Skeletal muscle satellite cell (primary cell): ENCODE measurements at regions not wholly inside any gene's neighbourhood (a gene's known extent, or its start where the extent isn't known, plus 50 kb on each side); places are given as distances from the start of the nearest gene placed in this dataset.
A peak's percentile ranks its signal among the peaks of the same experiment; 100 is the strongest.

Source experiments
- H3K27me3 ChIP-seq: 2 replicates; pipeline ENCODE4 v1.7.0; 2013; ENCODE audit warnings: low read length; ENCODE audit not compliant: control insufficient read depth, insufficient read depth
- H3K36me3 ChIP-seq: 2 replicates; pipeline ENCODE4 v1.7.0; 2013; ENCODE audit warnings: mild to moderate bottlenecking, control low read depth, low read length; ENCODE audit not compliant: insufficient read depth
- H3K4me1 ChIP-seq: 2 replicates; pipeline ENCODE4 v1.7.0; 2013; ENCODE audit warnings: low read length; ENCODE audit not compliant: control insufficient read depth, insufficient read depth
- H3K4me2 ChIP-seq: 2 replicates; pipeline ENCODE4 v1.7.0; 2013; ENCODE audit warnings: mild to moderate bottlenecking, low read length
- H3K4me3 ChIP-seq: 2 replicates; pipeline ENCODE4 v1.7.0; 2013; ENCODE audit warnings: low read length
- H3K9ac ChIP-seq: 2 replicates; pipeline ENCODE4 v1.7.0; 2013; ENCODE audit warnings: mild to moderate bottlenecking, low read depth, low read length, moderate library complexity
- H3K9me3 ChIP-seq: replicated peaks from 2 replicates; pipeline ENCODE4 v1.7.0; 2013; ENCODE audit warnings: mild to moderate bottlenecking, control low read depth, low read length

DNA sequence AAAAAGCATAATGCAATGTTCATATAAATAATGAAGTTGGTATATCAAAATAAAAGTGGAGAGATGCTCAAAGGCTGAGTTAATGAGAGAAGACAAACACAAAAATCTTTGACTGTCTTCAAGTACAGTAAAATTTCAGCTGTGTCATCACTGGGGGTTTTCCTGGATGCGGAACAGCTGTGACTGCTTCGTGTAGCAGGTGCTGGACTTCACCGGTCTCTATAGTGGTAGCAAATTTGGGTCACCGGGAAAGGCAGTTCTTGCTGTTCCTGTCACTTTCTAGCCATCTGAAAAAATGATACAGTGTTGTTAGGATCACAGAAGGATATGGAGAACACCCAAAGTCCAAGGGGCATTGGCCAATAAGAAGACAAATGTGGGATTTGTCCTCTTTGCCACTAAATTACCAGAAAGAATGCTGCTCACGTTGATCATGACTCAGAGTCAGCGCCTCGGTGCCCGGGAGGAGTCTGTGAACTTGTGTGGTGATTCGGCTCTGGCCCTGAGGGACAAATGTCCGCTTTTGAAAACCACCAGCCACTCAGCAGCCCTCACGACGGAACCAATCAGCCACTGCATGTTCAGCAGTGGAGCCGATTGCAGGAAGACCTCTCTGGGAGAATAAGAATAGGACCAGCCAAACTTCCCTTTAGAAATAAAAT lies 230.1 kb upstream of the FAT1 start:
- no peak overlapping the region for H3K9ac ChIP-seq
- H3K36me3 ChIP-seq = no peaks in the 10 kb centered on the region
- H3K9me3 ChIP-seq = no peaks in the 10 kb centered on the region
- no peaks in the 10 kb centered on the region for H3K27me3 ChIP-seq
- peaks cover 17% of the 10 kb centered on the region for H3K4me1 ChIP-seq
- peak overlapping the region; percentile 19 for H3K4me2 ChIP-seq
- H3K4me3 ChIP-seq = no peak overlapping the region

DNA sequence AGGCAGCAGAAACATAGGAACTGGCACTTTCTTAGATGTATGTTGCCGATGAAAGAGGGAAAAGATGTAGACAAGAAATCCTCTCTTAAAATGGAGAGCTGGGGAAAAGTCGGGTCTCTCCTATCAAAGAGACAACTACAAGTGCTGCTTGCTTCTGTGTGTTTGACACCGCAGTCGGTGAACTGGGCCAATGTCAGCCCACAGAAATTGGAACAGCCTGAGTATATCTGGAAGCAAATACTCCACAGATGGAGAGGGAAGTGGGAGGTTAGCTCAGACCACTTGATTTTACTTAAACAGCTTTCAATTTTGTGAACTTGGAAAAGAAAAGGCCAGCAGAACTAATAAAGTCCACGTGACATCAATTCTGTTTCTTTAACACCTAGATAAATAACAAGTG lies 230.9 kb upstream of the FAT1 start:
- Histone ChIP-seq H3K36me3 (no peaks in the 10 kb centered on the region), H3K4me1 (peaks cover 9% of the 10 kb centered on the region), H3K4me3 (no peak overlapping the region), H3K9ac (no peak overlapping the region), H3K27me3 (no peaks in the 10 kb centered on the region), H3K4me2 (no peak overlapping the region), H3K9me3 (no peaks in the 10 kb centered on the region)

DNA sequence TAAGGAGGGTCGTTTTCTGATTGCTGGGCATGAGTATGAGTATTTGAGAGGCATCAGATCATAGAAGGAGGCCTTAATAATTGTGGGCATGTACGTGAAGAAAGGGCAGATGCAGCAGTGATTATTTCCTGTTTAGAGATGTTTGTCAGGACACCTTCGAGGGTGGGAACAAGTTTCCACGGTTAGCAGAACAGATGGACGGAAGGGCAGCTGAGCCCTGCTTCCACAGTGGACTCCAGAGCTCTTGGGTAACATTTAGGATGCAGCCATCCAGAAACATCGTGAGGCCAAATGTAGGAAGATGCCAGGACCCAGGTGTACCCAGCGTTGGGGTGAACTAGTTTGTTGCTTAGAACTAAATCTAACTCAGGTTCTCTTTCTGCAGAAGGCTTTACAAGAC lies 231.3 kb upstream of the FAT1 start:
- Histone ChIP-seq H3K4me3 (no peak overlapping the region), H3K9ac (no peak overlapping the region), H3K4me1 (peaks cover 9% of the 10 kb centered on the region), H3K4me2 (no peak overlapping the region), H3K9me3 (no peaks in the 10 kb centered on the region), H3K27me3 (no peaks in the 10 kb centered on the region), H3K36me3 (no peaks in the 10 kb centered on the region)

DNA sequence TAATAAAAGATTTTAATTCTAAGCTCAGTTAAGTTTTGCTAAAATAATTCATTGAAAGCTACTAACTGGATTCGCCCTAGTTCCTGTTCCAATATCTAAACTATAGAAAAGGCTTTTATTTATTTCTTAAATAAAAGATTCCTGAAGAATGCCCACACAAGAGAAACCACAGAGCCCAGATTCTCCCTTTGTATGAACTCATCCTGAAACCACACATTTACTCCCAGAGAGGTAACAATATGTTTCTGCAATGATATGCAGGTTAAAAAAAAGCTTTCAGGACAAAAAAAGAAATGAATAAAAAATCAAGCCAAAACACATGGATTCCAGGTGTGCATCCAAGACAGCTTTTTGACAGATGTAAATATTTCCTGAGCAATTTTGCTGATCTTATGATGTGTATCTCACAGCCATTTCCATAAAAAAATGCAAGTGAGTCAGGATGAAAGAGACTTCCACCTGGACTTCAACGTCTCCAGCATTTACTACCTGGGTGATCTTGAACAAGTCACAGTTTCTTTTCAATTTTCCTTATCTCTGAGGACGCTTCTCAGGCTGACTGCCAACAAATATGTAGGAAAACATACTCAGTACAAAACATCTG lies 234.4 kb upstream of the FAT1 start:
- no peaks in the 10 kb centered on the region for H3K36me3 ChIP-seq
- no peak overlapping the region for H3K4me3 ChIP-seq
- H3K9ac ChIP-seq = no peak overlapping the region
- no peak overlapping the region for H3K4me2 ChIP-seq
- peaks cover 9% of the 10 kb centered on the region for H3K4me1 ChIP-seq
- no peaks in the 10 kb centered on the region for H3K9me3 ChIP-seq
- no peaks in the 10 kb centered on the region for H3K27me3 ChIP-seq

DNA sequence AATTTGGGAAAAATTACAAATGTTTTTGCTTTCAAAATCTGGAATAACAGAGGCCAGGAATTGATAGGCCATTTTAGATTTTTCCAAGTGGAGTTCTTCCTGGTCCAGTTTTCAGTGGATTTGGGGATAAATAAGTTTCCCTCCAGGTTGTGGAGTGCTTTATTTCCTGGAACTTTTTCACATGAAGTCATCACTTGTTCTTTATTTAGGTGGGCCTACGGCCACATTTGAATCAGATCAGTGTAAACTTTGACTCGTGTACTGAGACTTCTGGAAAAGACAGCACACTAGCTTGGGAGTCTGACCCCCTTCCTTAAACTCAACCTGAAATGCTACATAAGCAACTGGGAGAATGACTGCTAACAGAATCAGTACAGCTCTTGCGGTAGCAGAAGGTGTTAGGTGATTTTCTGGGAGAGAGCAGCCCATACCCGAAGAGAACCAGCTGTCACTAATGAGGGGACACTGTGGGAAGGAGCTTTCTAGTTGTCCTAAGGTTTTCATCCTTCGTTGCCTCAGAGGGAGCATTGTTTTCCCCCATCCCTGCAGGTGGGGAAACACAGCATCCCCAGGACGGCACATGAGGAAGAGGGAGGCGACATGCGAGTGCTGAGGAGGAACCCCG lies 235.2 kb upstream of the FAT1 start:
- Histone ChIP-seq H3K9ac (no peak overlapping the region), H3K4me3 (no peak overlapping the region), H3K4me2 (no peak overlapping the region), H3K36me3 (no peaks in the 10 kb centered on the region), H3K9me3 (no peaks in the 10 kb centered on the region), H3K27me3 (no peaks in the 10 kb centered on the region), H3K4me1 (peaks cover 2% of the 10 kb centered on the region)

DNA sequence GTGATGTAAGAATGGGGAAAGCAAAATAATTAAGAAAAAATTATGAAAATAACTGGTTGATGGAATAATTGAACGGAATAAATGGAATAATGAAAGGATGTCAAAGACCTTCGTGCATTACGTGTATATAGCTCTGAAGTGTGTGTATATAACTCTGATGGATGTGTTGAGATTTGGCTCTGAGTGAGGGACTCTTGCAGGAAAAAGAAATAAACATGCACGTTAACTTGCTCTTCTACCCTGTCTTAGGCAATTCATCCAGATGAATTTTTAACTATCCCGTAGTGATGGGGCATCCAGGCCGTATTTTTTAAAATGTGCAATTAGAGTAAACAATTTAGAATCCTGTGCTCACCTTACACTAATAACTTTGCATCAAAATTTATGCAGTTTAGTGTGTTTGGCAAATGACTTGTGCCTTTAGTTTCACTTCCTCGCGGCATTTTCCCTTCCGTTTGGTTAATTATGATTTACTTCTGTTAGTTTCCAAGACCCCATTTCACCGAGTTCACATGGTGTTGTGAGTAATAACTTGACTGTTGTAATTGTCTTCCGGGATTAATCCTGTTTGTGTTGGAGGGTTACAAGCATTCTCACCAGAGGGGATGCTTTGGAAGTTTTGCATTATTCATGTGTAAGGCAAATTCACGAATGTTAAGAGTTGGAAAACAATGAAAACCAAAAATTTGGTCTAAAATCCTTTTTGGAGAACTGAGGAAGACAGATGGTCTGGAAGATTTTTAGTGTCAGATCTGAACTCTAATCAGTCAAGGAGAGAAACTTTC lies 256.5 kb upstream of the FAT1 start:
- H3K4me3 ChIP-seq = no peak overlapping the region
- H3K4me1 ChIP-seq = no peaks in the 10 kb centered on the region

DNA sequence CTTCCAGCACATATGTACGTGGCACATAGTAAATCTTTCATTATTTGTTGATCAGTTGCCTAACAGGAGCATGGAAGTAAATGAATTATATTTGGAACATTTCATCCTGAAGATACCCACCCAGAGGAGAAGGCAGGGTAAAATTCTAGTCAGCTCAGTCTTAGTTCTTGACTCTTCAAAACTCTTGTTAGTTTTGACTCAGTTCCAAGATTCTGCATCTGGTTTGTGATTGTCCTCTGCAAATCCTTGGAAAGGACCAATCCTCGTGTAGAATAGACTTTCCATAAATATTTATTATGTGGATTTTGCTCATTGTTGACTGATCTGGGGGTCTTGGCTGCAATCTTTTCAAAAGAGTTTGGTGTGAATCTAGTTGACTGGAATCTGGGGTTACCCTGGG lies 257.5 kb upstream of the FAT1 start:
- no peaks in the 10 kb centered on the region for H3K4me1 ChIP-seq
- H3K9ac ChIP-seq = no peak overlapping the region
- H3K36me3 ChIP-seq = no peaks in the 10 kb centered on the region
- no peak overlapping the region for H3K4me3 ChIP-seq
- H3K4me2 ChIP-seq = no peak overlapping the region
- no peaks in the 10 kb centered on the region for H3K27me3 ChIP-seq
- no peaks in the 10 kb centered on the region for H3K9me3 ChIP-seq

More for the DNA sequence above, 256.5 kb upstream of the FAT1 start:
- Histone ChIP-seq H3K36me3 (no peaks in the 10 kb centered on the region), H3K9me3 (no peaks in the 10 kb centered on the region), H3K9ac (no peak overlapping the region), H3K4me2 (peak overlapping the region; percentile 21), H3K27me3 (no peaks in the 10 kb centered on the region)

DNA sequence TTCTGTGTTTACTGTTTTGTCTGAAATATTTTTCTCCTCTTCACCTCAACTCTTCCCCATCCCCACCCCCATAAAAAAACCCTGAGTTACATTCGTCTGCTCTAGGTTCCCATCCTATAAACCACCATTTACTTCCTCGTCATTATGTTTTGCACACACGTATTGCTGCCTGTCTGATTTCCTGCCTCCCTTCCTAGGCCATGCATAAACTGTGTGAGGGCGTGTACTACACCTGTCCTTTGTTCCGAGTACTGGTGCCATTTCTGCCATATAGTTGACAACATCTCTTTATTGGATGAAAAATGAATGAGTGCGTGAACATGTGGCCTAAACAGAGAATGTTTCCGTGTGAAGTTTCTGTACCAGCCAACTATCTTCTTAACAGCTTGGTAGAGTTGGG lies 258.5 kb upstream of the FAT1 start:
- Histone ChIP-seq H3K4me2 (no peak overlapping the region), H3K36me3 (no peaks in the 10 kb centered on the region), H3K9ac (no peak overlapping the region), H3K27me3 (no peaks in the 10 kb centered on the region), H3K4me1 (no peaks in the 10 kb centered on the region), H3K4me3 (no peak overlapping the region), H3K9me3 (no peaks in the 10 kb centered on the region)

DNA sequence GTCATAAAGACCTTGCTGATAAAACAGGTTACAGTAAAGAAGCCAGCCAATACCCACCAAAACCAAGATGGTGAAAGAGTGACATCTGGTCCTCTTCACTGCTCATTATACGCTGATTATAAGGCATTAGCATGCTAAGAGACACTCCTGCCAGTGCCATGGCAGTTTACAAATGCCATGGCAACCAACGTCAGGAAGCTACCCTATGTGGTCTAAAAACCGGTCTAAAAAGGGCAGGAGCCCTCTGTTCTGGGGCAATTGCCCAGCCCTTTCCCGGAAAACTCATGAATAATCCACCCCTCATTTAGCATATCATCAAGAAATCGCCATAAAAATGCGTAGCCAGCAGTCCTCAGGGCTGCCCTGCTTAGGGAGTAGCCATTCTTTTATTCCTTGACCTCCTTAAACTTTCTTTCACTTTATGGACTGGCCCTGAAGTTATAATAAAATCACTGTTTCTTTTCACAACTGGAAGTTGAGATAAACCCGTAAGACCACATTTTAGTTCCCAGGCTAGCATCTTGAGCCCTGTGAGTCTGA lies 260.5 kb upstream of the FAT1 start:
- no peak overlapping the region for H3K4me3 ChIP-seq
- no peak overlapping the region for H3K9ac ChIP-seq
- no peaks in the 10 kb centered on the region for H3K9me3 ChIP-seq
- H3K36me3 ChIP-seq = no peaks in the 10 kb centered on the region
- H3K27me3 ChIP-seq = no peaks in the 10 kb centered on the region
- no peak overlapping the region for H3K4me2 ChIP-seq
- H3K4me1 ChIP-seq = no peaks in the 10 kb centered on the region

DNA sequence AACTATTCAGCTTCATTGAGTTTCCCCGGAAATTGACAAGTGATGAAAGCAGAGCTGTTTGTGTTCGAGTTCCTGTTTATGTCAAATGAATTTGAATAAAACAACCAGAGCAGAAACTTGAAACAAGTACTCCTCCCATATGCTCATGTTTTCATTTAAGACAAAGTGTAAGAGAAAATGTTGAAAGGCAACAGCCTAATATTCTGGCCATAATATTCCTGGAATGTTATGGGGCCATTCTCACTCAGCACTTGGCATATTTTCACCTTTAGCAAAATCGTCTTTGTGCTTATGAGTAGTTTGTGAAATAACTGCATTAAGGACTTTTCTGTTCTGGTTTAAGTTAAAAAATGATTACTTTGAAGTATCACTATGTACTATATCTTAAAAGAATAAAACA lies 276.0 kb upstream of the FAT1 start:
- H3K4me2 ChIP-seq = no peak overlapping the region
- H3K9me3 ChIP-seq = no peaks in the 10 kb centered on the region
- no peak overlapping the region for H3K4me3 ChIP-seq
- H3K27me3 ChIP-seq = no peaks in the 10 kb centered on the region
- no peak overlapping the region for H3K9ac ChIP-seq
- no peaks in the 10 kb centered on the region for H3K4me1 ChIP-seq
- no peaks in the 10 kb centered on the region for H3K36me3 ChIP-seq

DNA sequence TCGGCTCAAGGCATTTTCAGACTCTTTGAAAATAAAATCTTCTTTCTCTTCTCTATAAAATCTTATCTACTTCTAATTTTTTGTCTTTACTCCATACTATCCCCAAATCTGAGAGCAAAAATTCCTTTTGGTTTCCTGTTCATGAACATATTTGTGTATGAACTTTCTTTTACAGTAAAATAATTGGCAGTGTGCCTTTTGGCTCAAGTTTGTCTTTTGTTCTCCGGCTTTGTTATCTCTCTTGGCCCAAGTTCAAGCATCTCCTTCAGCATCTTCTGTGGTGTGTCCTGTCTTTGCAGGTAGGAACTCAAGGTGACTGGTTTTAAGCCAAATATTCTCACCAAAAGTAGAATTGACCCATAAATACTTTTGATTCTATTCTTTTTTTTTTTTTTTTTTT lies 276.6 kb upstream of the FAT1 start:
- no peaks in the 10 kb centered on the region for H3K9me3 ChIP-seq
- no peaks in the 10 kb centered on the region for H3K27me3 ChIP-seq
- H3K9ac ChIP-seq = no peak overlapping the region
- H3K4me2 ChIP-seq = no peak overlapping the region
- H3K4me3 ChIP-seq = no peak overlapping the region
- H3K36me3 ChIP-seq = no peaks in the 10 kb centered on the region
- H3K4me1 ChIP-seq = no peaks in the 10 kb centered on the region
